Ramos (cell line): ENCODE measurements at regions not wholly inside any gene's neighbourhood (a gene's known extent, or its start where the extent isn't known, plus 50 kb on each side); places are given as distances from the start of the nearest gene placed in this dataset.

Experiments used
- in situ Hi-C: fragments of 300-500 bp; cut with MboI; formaldehyde crosslinking; loops from one replicate; pipeline ENCODE4 v1.14.3; 2022; ENCODE audit warnings: low sequenced_read_pairs; ENCODE audit not compliant: unreplicated experiment

DNA sequence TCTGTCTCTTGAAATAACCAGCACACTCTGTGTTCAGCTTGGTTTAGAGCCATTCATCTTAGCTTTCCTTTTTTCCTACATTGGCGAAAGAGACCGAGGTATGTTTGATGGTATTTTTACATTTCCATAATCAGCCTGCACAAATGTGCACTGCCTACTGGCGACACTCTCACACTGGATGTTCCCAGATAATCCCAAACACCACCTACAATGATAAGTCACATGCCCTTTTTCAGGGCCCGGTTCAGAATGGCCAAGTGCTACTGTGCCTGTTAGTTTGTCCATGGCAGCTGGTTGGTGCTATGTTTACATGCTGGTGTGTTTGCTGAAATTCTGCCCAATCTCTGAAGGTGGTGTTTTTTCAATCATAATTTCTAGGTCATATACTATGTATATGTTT lies 80.8 kb upstream of the NR3C2 start:
- in situ Hi-C loops: no loop called here

- in situ Hi-C loops: no loop called here
These were observed 73.0 kb upstream of the NR3C2 start for GRCh38 chr4:148515248-148515647.

GRCh38 chr4:148514581-148514980 lies 72.4 kb upstream of the NR3C2 start:
- in situ Hi-C loops: no loop called here

- in situ Hi-C loops: no loop called here
These were observed 71.8 kb upstream of the NR3C2 start for GRCh38 chr4:148514041-148514440.

DNA sequence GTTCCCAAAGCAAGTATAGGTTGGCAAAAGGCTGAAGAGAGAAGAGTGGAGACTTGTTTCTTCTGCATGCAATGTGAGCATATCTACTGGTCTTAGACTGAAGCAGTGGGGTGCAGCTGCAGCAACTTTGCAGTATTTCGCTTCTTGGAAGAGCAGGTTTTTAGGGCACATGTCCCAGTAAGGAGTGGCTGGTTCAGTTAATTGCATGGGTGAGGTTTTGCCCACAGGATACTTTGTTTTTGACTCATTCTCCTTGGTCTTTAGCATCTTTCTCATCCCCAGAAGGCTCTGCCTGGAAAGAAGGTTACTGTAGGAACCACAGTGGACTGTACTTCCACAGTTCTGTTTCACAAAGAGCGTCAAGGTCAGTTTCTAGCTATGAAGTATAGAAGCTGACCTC lies 68.0 kb upstream of the NR3C2 start:
- in situ Hi-C loops: no loop called here

- in situ Hi-C loops: no loop called here
These were observed 61.5 kb upstream of the NR3C2 start for GRCh38 chr4:148503681-148504080.

GRCh38 chr4:148497258-148497657 lies 55.0 kb upstream of the NR3C2 start:
- in situ Hi-C loops: no loop called here

DNA sequence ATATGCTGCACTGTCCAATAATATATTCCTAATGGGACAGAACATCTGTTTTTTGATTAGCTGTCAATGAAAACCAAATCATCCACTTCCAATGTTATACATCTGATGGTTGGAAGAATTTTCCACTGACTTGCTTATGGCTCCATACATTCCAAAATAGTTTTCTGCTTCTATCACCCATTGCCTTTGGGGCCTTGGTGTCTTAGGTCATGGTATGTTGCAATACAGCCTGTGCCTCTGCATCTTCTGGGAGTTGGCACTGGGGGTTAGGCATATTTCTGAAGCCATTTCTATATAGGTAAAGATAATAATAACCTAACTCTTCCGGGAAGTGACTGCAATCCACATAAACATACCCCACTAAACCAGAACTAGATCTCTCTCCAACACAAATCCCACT lies 53.2 kb upstream of the NR3C2 start:
- in situ Hi-C loops: no loop called here
